Naive thymus-derived CD4-positive, alpha-beta T cell (primary cell): ENCODE measurements at regions not wholly inside any gene's neighbourhood (a gene's known extent, or its start where the extent isn't known, plus 50 kb on each side); places are given as distances from the start of the nearest gene placed in this dataset.

Experiments used
- ATAC-seq: fragments of 150-1000 bp; cut with Tn5 transposase; 2 replicates; pipeline ENCODE4 v1.10.0; 2021; ENCODE audit warnings: mild to moderate bottlenecking, moderate library complexity
- CTCF ChIA-PET: fragments of 350-600 bp; sonication (Branson Sonifier 250); formaldehyde crosslinking; loops from one replicate; lab custom pipeline; 2021; ENCODE audit warnings: antibody characterized with exemption; lab: Charles Lee
- POLR2A ChIA-PET: fragments of 350-600 bp; sonication (Branson Sonifier 250); formaldehyde crosslinking; loops from one replicate; lab custom pipeline; 2021; ENCODE audit warnings: antibody characterized with exemption, inconsistent platforms; lab: Charles Lee
- DNase-seq, 9 donors: peaks; one replicate each; pipeline versions ENCODE4 v3.0.0 to v3.0.0-alpha.2; 2020 to 2022; ENCODE audit warnings: mixed read lengths in 1 of 9
- H3K27ac ChIP-seq: one replicate; pipeline ENCODE4 v1.7.0; 2013; ENCODE audit warnings: mild to moderate bottlenecking, low read depth, low read length, moderate library complexity
- H3K27me3 ChIP-seq, 2 donors: one replicate each; pipeline ENCODE4 v1.7.0; 2013; ENCODE audit warnings: low read length in 2 of 2, mild to moderate bottlenecking in 2 of 2, moderate library complexity in 2 of 2; ENCODE audit not compliant: control insufficient read depth in 2 of 2, insufficient read depth in 2 of 2
- H3K36me3 ChIP-seq, 3 experiments: 1 replicate in 2 of 3; 2 replicates in 1 of 3; pipeline ENCODE4 v1.7.0; 2013; ENCODE audit warnings: low read length in 3 of 3, mild to moderate bottlenecking in 3 of 3, moderate library complexity in 1 of 3; ENCODE audit not compliant: insufficient read depth in 3 of 3, control insufficient read depth in 2 of 3
- H3K4me1 ChIP-seq, 2 donors: one replicate each; pipeline ENCODE4 v1.7.0; 2013; ENCODE audit warnings: low read length in 2 of 2, mild to moderate bottlenecking in 2 of 2, moderate library complexity in 1 of 2; ENCODE audit not compliant: control insufficient read depth in 2 of 2, insufficient read depth in 2 of 2
- H3K4me3 ChIP-seq: 2 replicates; pipeline ENCODE4 v1.7.0; 2013; ENCODE audit warnings: mild to moderate bottlenecking, low read length
- H3K9me3 ChIP-seq, 3 experiments: 1 replicate in 2 of 3; 2 replicates in 1 of 3; pipeline ENCODE4 v1.7.0; 2013; ENCODE audit warnings: low read length in 3 of 3; ENCODE audit not compliant: control insufficient read depth in 2 of 3
- H3K27ac Mint-ChIP-seq, 9 donors: one replicate each; pipeline ENCODE4 v1.8.0; 2020 to 2022; ENCODE audit warnings: mixed read lengths in 9 of 9, mild to moderate bottlenecking in 8 of 9, moderate library complexity in 5 of 9, inconsistent platforms in 2 of 9
- H3K27me3 Mint-ChIP-seq, 5 donors: one replicate each; pipeline ENCODE4 v1.8.0; 2021 to 2022; ENCODE audit warnings: mixed read lengths in 5 of 5, mild to moderate bottlenecking in 1 of 5
- H3K36me3 Mint-ChIP-seq, 5 donors: one replicate each; pipeline ENCODE4 v1.8.0; 2020 to 2022; ENCODE audit warnings: mixed read lengths in 5 of 5, mild to moderate bottlenecking in 3 of 5, inconsistent platforms in 1 of 5
- H3K4me1 Mint-ChIP-seq, 7 donors: one replicate each; pipeline ENCODE4 v1.8.0; 2020 to 2022; ENCODE audit warnings: mixed read lengths in 7 of 7, mild to moderate bottlenecking in 3 of 7, inconsistent platforms in 1 of 7
- H3K4me3 Mint-ChIP-seq, 10 donors: one replicate each; pipeline ENCODE4 v1.8.0; 2020 to 2022; ENCODE audit warnings: mild to moderate bottlenecking in 10 of 10, mixed read lengths in 10 of 10, moderate library complexity in 6 of 10, inconsistent platforms in 2 of 10
- H3K9me3 Mint-ChIP-seq, 11 donors: one replicate each; pipeline ENCODE4 v1.8.0; 2020 to 2022; ENCODE audit warnings: mixed read lengths in 11 of 11, mild to moderate bottlenecking in 4 of 11, inconsistent platforms in 1 of 11, moderate library complexity in 1 of 11
- intact Hi-C, 2 donors: fragments of 100-400 bp; cut with micrococcal nuclease; formaldehyde crosslinking; loops; one replicate each; pipeline ENCODE4 v1.15.1; 2023

DNA sequence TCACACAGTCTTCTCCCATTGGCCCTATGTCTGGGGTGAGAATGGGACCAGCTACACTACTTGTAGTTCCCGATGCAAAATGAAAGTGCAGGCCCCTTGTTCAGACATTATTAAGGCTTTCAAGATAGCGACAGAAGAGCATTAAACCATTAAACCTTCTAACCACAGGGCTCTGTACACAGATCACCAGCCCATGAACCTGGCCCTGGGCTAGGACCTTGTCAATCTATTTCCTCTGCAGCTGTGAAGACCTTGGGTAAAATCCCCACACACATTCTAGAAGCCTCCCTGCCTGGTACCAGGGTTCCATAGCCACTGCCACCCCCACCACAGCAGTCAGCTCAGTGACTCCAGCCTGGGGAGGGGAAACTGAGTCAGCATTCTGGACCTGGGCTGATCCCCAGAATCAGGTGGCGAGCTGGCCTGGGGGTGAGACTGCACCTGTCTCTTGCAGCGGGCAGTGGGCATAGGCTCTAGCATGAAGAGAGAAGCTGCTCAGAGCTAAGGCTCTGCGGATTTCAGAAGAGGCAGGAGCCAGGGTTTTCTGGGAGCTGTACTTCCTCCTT lies 119.7 kb upstream of the LHX1 start:
- peaks cover 31 to 57% (median 48%) of the 10 kb centered on the region in 5 donors for H3K27me3 Mint-ChIP-seq
- H3K27me3 ChIP-seq = no peaks in the 10 kb centered on the region
- H3K27ac Mint-ChIP-seq = no peak overlapping the region
- DNase-seq = no peak
- no peaks in the 10 kb centered on the region for H3K36me3 ChIP-seq
- no peaks in the 10 kb centered on the region for H3K36me3 Mint-ChIP-seq
- H3K9me3 Mint-ChIP-seq = no peaks in the 10 kb centered on the region
- no peak for ATAC-seq
- no peak overlapping the region for H3K27ac ChIP-seq
- H3K4me1 Mint-ChIP-seq = peaks cover 0 to 3% (median 0%) of the 10 kb centered on the region in 7 donors
- ChIA-PET POLR2A (no interaction called here), CTCF (no interaction called here)
- H3K4me3 Mint-ChIP-seq = no peak overlapping the region
- no peak overlapping the region for H3K4me3 ChIP-seq
- H3K9me3 ChIP-seq = no peaks in the 10 kb centered on the region
- no peaks in the 10 kb centered on the region for H3K4me1 ChIP-seq
- intact Hi-C loops = no loop called here

GRCh38 chr17:36818134-36818825 lies 119.0 kb upstream of the LHX1 start:
- CTCF ChIA-PET = no interaction called here
- intact Hi-C loops = no loop called here

DNA sequence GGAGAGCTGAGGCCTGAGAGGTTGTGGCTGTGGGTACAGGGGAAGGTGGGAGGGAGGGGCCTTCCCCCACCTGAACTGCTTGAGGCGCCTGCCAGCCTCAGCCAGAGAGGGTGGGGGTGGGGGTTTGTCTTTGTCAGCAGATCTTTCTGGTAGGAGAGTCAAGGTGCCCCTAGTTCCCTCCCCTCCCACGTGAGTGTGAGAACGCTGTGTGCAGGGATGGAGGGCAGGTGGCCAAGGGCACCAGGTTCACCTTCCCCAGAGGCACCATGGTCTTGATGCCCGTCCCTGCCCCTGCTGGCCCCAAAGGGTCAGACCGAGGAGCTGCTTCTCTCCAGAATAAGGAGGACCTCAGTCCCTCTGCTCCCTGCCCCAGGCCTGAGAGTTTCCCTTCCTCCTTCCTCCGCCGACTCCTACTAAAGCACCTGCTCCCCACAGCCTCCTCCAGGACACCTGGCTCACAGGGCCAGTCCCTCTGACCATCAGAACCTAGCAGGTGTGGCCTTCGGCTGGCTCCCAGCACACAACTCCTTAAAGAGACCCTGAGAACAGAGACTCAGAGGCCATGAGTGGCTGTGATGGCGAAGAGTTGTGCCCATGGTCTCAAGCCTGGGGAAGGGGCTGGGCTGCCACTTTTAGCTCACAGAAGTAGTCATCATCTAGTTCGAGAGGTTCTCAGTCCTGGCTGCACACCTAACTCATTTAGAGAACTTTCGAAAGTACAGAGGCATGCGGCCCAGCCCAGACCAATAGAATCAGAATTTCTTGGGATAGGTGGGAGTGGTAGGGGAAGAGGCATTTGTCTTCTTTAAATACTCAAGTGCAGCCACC lies 113.2 kb upstream of the LHX1 start:
- POLR2A ChIA-PET = interaction anchor here (0.5 kb wide), 1 partner anchor 319 kb away, joined by 3 read pairs; no protein-coding TSS in a partner anchor
- peaks cover 36 to 66% (median 41%) of the 10 kb centered on the region in 5 donors for H3K27me3 Mint-ChIP-seq
- ATAC-seq = no peak

More at GRCh38 chr17:36818134-36818825, 119.0 kb upstream of the LHX1 start:
- H3K27ac ChIP-seq = no peak overlapping the region
- H3K27me3 Mint-ChIP-seq = peaks cover 28 to 54% (median 43%) of the 10 kb centered on the region in 5 donors
- no peak for ATAC-seq
- H3K27me3 ChIP-seq = no peaks in the 10 kb centered on the region
- H3K27ac Mint-ChIP-seq = no peak overlapping the region
- H3K9me3 Mint-ChIP-seq = no peaks in the 10 kb centered on the region
- H3K36me3 Mint-ChIP-seq = no peaks in the 10 kb centered on the region
- no peak for DNase-seq
- H3K4me3 ChIP-seq = no peak overlapping the region
- H3K9me3 ChIP-seq = no peaks in the 10 kb centered on the region
- peaks cover 0 to 3% (median 0%) of the 10 kb centered on the region in 7 donors for H3K4me1 Mint-ChIP-seq
- no peak overlapping the region for H3K4me3 Mint-ChIP-seq
- POLR2A ChIA-PET = no interaction called here
- no peaks in the 10 kb centered on the region for H3K36me3 ChIP-seq
- H3K4me1 ChIP-seq = no peaks in the 10 kb centered on the region

DNA sequence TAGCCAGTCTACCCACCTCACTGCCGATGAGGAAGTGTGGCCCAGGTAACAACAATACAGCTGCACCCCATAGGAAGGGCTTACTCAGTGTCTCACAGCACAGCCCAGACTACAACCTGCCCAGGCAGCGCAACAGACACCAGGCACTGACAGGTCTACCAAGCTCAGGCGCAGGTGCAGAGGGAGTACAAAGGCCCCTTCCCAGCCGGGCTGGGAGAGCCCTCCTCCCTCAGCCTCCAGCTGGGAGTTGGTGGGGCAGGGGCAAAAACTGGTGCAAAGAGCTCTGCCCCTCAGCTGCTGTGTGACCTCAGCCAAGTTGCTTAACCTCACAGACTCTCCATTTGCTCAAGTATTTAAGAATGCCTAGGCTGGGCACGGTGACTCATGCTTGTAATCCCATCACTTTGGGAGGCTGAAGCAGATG lies 112.6 kb upstream of the LHX1 start:
- H3K4me3 ChIP-seq = no peak overlapping the region
- DNase-seq (no peak), ATAC-seq (no peak)
- H3K27ac Mint-ChIP-seq = no peak overlapping the region
- no peaks in the 10 kb centered on the region for H3K4me1 ChIP-seq
- peaks cover 0 to 3% (median 0%) of the 10 kb centered on the region in 5 donors for H3K36me3 Mint-ChIP-seq
- no peaks in the 10 kb centered on the region for H3K36me3 ChIP-seq
- ChIA-PET POLR2A (no interaction called here), CTCF (no interaction called here)
- no peak overlapping the region for H3K4me3 Mint-ChIP-seq
- peaks cover 0 to 2% (median 0%) of the 10 kb centered on the region in 11 donors for H3K9me3 Mint-ChIP-seq
- no peaks in the 10 kb centered on the region for H3K4me1 Mint-ChIP-seq
- no peak overlapping the region for H3K27ac ChIP-seq
- peaks cover 35 to 64% (median 41%) of the 10 kb centered on the region in 5 donors for H3K27me3 Mint-ChIP-seq
- no peaks in the 10 kb centered on the region for H3K9me3 ChIP-seq
- H3K27me3 ChIP-seq = no peaks in the 10 kb centered on the region
- intact Hi-C loops = no loop called here

More for the DNA sequence above, 113.2 kb upstream of the LHX1 start:
- Mint-ChIP-seq H3K4me3 (no peak overlapping the region), H3K36me3 (peaks cover 0 to 3% (median 0%) of the 10 kb centered on the region in 5 donors), H3K9me3 (peaks cover 0 to 1% (median 0%) of the 10 kb centered on the region in 11 donors), H3K27ac (no peak overlapping the region), H3K4me1 (no peaks in the 10 kb centered on the region)
- Histone ChIP-seq H3K9me3 (no peaks in the 10 kb centered on the region), H3K4me3 (no peak overlapping the region), H3K27ac (no peak overlapping the region), H3K36me3 (no peaks in the 10 kb centered on the region), H3K27me3 (no peaks in the 10 kb centered on the region), H3K4me1 (no peaks in the 10 kb centered on the region)
- intact Hi-C loops = no loop called here
- no peak for DNase-seq
- CTCF ChIA-PET = no interaction called here

- no peak overlapping the region for H3K4me3 Mint-ChIP-seq
- H3K36me3 ChIP-seq = no peaks in the 10 kb centered on the region
- H3K27ac ChIP-seq = no peak overlapping the region
- no peaks in the 10 kb centered on the region for H3K27me3 ChIP-seq
- intact Hi-C loops = no loop called here
- ChIA-PET CTCF (no interaction called here), POLR2A (no interaction called here)
- no peaks in the 10 kb centered on the region for H3K4me1 Mint-ChIP-seq
- ATAC-seq (no peak), DNase-seq (no peak)
- no peak overlapping the region for H3K27ac Mint-ChIP-seq
- H3K9me3 Mint-ChIP-seq = peaks cover 0 to 2% (median 0%) of the 10 kb centered on the region in 11 donors
- H3K27me3 Mint-ChIP-seq = peaks cover 35 to 61% (median 41%) of the 10 kb centered on the region in 5 donors
- H3K36me3 Mint-ChIP-seq = peaks cover 0 to 3% (median 0%) of the 10 kb centered on the region in 5 donors
- no peak overlapping the region for H3K4me3 ChIP-seq
- H3K4me1 ChIP-seq = no peaks in the 10 kb centered on the region
- H3K9me3 ChIP-seq = no peaks in the 10 kb centered on the region
Measured at GRCh38 chr17:36825113-36825512, 112.2 kb upstream of the LHX1 start.

- H3K27ac Mint-ChIP-seq = no peak overlapping the region
- no peak overlapping the region for H3K4me3 Mint-ChIP-seq
- intact Hi-C loops = no loop called here
- POLR2A ChIA-PET = no interaction called here
- H3K27me3 ChIP-seq = no peaks in the 10 kb centered on the region
- H3K9me3 Mint-ChIP-seq = peaks cover 0 to 2% (median 0%) of the 10 kb centered on the region in 11 donors
- DNase-seq (no peak), ATAC-seq (no peak)
- H3K4me1 ChIP-seq = no peaks in the 10 kb centered on the region
- H3K4me1 Mint-ChIP-seq = no peaks in the 10 kb centered on the region
- peaks cover 35 to 61% (median 41%) of the 10 kb centered on the region in 5 donors for H3K27me3 Mint-ChIP-seq
- no peaks in the 10 kb centered on the region for H3K36me3 ChIP-seq
- H3K9me3 ChIP-seq = no peaks in the 10 kb centered on the region
- H3K4me3 ChIP-seq = no peak overlapping the region
- H3K36me3 Mint-ChIP-seq = peaks cover 0 to 3% (median 0%) of the 10 kb centered on the region in 5 donors
- CTCF ChIA-PET = no interaction called here
- no peak overlapping the region for H3K27ac ChIP-seq
Measured at GRCh38 chr17:36825521-36825920, 111.8 kb upstream of the LHX1 start.
